ENCODE measurements at regions not wholly inside any gene's neighbourhood (a gene's known extent, or its start where the extent isn't known, plus 50 kb on each side); places are given as distances from the start of the nearest gene placed in this dataset.

- TF ChIP-seq CTCF (IDR thresholded peaks at IDR 0.05; ENCODE audit: low read depth, low read length) (no peak), EZH2phosphoT487 (IDR thresholded peaks at IDR 0.05; ENCODE audit: low read depth) (no peak)
Measured at GRCh38 chr6:72458521-72458920, 163.3 kb upstream of the KCNQ5 start.
